Nephron (organoid): ENCODE measurements at regions not wholly inside any gene's neighbourhood (a gene's known extent, or its start where the extent isn't known, plus 50 kb on each side); places are given as distances from the start of the nearest gene placed in this dataset.

Source experiments
- H3K27ac Mint-ChIP-seq, 3 experiments: 2 replicates each; pipeline ENCODE4 v1.8.0; 2020; ENCODE audit warnings: mixed read lengths in 3 of 3, mild to moderate bottlenecking in 2 of 3, moderate library complexity in 1 of 3
- H3K27me3 Mint-ChIP-seq: 2 replicates; pipeline ENCODE4 v1.8.0; 2021; ENCODE audit warnings: low read depth, mild to moderate bottlenecking, moderate library complexity, mixed read lengths
- H3K36me3 Mint-ChIP-seq: 2 replicates; pipeline ENCODE4 v1.8.0; 2020; ENCODE audit warnings: low read depth, mixed read lengths
- H3K4me1 Mint-ChIP-seq: 2 replicates; pipeline ENCODE4 v1.8.0; 2020; ENCODE audit warnings: mixed read lengths
- H3K4me3 Mint-ChIP-seq, 3 experiments: 2 replicates each; pipeline ENCODE4 v1.8.0; 2020; ENCODE audit warnings: mild to moderate bottlenecking in 3 of 3, mixed read lengths in 3 of 3, moderate library complexity in 2 of 3
- H3K9me3 Mint-ChIP-seq: 2 replicates; pipeline ENCODE4 v1.8.0; 2020; ENCODE audit warnings: mixed read lengths
- TF ChIP-seq, protein P1 (sequence below), 3 experiments: fragments of 200-600 bp; sonication (generic); IDR thresholded peaks; one replicate each; pipeline ENCODE4 v1.5.0; 2021; ENCODE audit warnings: antibody characterized with exemption in 3 of 3; ENCODE audit not compliant: unreplicated experiment in 3 of 3

DNA sequence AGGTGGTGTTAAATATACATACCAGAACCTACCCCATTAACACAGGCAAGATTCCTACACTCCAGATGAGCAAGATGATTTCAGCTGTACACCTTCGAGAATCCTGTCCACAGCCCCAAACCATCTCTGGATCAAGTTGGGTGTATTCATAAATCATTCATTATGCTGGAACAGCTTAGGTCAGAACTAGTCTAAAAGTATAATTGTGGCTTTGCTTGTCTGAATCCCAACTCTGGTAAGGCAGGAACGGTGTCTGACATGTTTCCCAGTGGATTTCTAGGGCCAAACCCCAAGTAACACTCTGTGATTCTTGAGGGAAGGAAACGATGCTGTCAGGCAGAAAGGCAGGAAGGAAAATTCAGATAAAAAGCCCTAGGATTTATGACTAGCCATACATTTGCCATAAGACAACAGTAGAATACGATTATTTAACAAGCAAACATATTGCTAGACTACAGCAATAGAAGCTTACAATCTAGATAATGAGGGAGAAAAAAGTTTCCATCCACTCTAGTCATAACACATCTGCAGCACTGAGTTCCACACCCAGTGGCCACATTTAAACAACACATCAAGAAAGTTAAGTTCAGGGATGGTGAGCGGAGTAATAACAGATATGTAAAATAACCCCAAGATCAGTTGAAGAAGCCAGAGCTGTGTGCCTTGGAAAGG lies 444.8 kb downstream of the RND3 start:
- TF ChIP-seq, protein P1, sequence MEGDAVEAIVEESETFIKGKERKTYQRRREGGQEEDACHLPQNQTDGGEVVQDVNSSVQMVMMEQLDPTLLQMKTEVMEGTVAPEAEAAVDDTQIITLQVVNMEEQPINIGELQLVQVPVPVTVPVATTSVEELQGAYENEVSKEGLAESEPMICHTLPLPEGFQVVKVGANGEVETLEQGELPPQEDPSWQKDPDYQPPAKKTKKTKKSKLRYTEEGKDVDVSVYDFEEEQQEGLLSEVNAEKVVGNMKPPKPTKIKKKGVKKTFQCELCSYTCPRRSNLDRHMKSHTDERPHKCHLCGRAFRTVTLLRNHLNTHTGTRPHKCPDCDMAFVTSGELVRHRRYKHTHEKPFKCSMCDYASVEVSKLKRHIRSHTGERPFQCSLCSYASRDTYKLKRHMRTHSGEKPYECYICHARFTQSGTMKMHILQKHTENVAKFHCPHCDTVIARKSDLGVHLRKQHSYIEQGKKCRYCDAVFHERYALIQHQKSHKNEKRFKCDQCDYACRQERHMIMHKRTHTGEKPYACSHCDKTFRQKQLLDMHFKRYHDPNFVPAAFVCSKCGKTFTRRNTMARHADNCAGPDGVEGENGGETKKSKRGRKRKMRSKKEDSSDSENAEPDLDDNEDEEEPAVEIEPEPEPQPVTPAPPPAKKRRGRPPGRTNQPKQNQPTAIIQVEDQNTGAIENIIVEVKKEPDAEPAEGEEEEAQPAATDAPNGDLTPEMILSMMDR (IDR thresholded peaks at IDR 0.05; ENCODE audit: unreplicated experiment in 3 of 3), result no peak
- Mint-ChIP-seq H3K4me1 (peaks cover 23% of the 10 kb centered on the region), H3K4me3 (no peak overlapping the region), H3K36me3 (no peaks in the 10 kb centered on the region), H3K27ac (peak overlapping the region in 1 of 3 experiments; percentile 52), H3K9me3 (peaks cover 2% of the 10 kb centered on the region), H3K27me3 (no peaks in the 10 kb centered on the region)

GRCh38 chr2:150041722-150042425 lies 445.6 kb downstream of the RND3 start:
- TF ChIP-seq, protein P1 (IDR thresholded peaks at IDR 0.05; ENCODE audit: unreplicated experiment in 3 of 3), result no peak
- Mint-ChIP-seq H3K36me3 (no peaks in the 10 kb centered on the region), H3K4me3 (no peak overlapping the region), H3K27ac (peak overlapping the region; percentile 41 to 52 (median 43)), H3K4me1 (peaks cover 23% of the 10 kb centered on the region), H3K9me3 (peaks cover 2% of the 10 kb centered on the region), H3K27me3 (no peaks in the 10 kb centered on the region)

GRCh38 chr2:150036622-150037021 lies 449.0 kb upstream of the MMADHC start:
- no peak overlapping the region for H3K4me3 Mint-ChIP-seq
- no peak overlapping the region for H3K27ac Mint-ChIP-seq
- TF ChIP-seq, protein P1 (IDR thresholded peaks at IDR 0.05; ENCODE audit: unreplicated experiment in 3 of 3), result no peak
- H3K4me1 Mint-ChIP-seq, result peaks cover 9% of the 10 kb centered on the region
- H3K9me3 Mint-ChIP-seq, result peaks cover 3% of the 10 kb centered on the region
- no peaks in the 10 kb centered on the region for H3K36me3 Mint-ChIP-seq
- H3K27me3 Mint-ChIP-seq, result no peaks in the 10 kb centered on the region

DNA sequence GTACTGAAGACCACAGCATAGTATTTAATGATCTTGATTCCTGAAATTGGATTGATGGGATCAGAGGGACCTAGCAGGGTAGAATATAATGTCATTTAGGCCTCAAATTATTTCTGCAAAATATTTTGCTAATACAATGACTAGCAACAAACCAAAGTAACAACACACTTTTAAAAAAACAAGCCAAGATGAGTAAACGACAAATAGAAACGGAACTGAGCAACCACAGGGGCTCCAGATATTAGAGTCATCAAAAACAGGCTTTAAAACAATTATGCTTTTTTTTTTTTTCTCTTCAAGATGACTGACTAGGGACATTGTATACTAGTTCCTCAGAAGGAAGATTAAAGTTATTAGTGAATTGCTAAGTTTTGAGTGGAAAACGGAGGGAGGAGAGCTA lies 447.1 kb upstream of the MMADHC start:
- no peaks in the 10 kb centered on the region for H3K27me3 Mint-ChIP-seq
- H3K9me3 Mint-ChIP-seq, result peaks cover 3% of the 10 kb centered on the region
- peaks cover 5% of the 10 kb centered on the region for H3K4me1 Mint-ChIP-seq
- H3K27ac Mint-ChIP-seq, result no peak overlapping the region
- TF ChIP-seq, protein P1 (IDR thresholded peaks at IDR 0.05; ENCODE audit: unreplicated experiment in 3 of 3), result no peak
- H3K4me3 Mint-ChIP-seq, result no peak overlapping the region
- H3K36me3 Mint-ChIP-seq, result no peaks in the 10 kb centered on the region

DNA sequence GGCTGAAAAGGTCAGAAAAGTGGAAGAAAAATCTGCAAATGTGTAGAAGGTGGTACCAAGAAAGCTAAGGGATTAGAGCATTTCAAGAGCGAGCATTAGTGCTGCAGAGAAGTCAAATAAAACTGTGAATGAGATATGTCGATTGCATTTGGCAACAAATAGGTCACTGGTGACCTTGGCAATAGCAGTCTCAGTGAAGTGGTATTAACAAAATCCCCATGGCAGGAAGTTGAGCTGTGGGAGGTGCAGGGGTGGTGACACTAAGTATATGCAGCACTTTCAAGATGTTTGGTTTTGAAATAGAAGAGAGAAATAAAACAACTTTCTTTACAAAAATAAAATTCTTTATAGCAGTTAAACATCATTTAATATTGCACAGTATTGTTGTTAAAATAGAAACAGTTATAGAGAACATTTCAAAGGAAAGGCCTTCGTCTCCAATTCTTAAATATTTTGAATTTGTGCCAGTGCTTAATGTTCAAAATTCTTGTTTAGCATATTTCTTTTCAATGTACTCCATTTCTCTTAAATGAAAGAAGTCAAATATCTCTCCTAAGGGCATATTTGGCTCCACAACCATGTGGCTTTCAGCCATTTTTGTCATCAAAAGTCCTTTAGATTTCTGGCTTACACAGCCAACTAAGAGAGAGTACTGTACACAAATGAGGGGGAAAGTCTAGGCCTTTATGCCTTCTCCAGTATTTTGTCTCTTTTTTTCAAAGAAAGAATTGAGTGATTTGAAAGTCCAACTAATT lies 443.0 kb upstream of the MMADHC start:
- no peaks in the 10 kb centered on the region for H3K27me3 Mint-ChIP-seq
- no peak overlapping the region for H3K4me3 Mint-ChIP-seq

More for the DNA sequence above, 443.0 kb upstream of the MMADHC start:
- Mint-ChIP-seq H3K4me1 (peaks cover 19% of the 10 kb centered on the region), H3K9me3 (peaks cover 3% of the 10 kb centered on the region), H3K27ac (peak overlapping the region in 1 of 3 experiments; percentile 0), H3K36me3 (no peaks in the 10 kb centered on the region)
- TF ChIP-seq, protein P1 (IDR thresholded peaks at IDR 0.05; ENCODE audit: unreplicated experiment in 3 of 3), result no peak
